Peyer's patch (tissue), 4 donors: ENCODE measurements at regions not wholly inside any gene's neighbourhood (a gene's known extent, or its start where the extent isn't known, plus 50 kb on each side); places are given as distances from the start of the nearest gene placed in this dataset.

Experiments
- POLR2A ChIP-seq, 2 donors: fragments of 450-650 bp; IDR thresholded peaks; one replicate each; pipeline ENCODE4 v1.5.1; 2017; ENCODE audit warnings: antibody characterized with exemption in 2 of 2, mild to moderate bottlenecking in 2 of 2, moderate library complexity in 2 of 2
- TF ChIP-seq, protein P1 (sequence below), 6 experiments: fragments of 450-650 bp in 4 of 6; fragments of 200-600 bp in 2 of 6; sonication (generic) in 1 of 6; IDR thresholded peaks; one replicate each; pipeline ENCODE4 v1.5.1; 2017 to 2019; ENCODE audit warnings: antibody characterized with exemption in 6 of 6, mild to moderate bottlenecking in 3 of 6, moderate library complexity in 1 of 6

DNA sequence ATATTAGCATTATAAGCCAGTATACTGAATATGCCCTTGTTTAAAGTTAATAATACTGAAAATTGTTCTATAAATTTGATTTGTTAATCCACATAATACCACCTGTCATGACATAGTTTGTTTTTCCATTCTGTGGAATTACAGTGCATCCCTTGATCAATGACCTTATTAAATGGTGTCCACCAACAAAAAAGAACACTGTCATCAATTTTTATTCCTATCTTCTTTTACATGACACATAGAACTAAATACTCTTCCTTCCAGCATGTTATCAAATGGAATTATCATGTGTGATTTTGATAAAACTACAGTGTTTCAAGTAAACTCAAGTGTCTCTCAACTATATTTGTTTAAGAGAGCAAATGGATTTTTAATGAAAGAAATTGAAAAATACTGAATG is 221.8 kb upstream of the MBL2 start:
- TF ChIP-seq, protein P1, sequence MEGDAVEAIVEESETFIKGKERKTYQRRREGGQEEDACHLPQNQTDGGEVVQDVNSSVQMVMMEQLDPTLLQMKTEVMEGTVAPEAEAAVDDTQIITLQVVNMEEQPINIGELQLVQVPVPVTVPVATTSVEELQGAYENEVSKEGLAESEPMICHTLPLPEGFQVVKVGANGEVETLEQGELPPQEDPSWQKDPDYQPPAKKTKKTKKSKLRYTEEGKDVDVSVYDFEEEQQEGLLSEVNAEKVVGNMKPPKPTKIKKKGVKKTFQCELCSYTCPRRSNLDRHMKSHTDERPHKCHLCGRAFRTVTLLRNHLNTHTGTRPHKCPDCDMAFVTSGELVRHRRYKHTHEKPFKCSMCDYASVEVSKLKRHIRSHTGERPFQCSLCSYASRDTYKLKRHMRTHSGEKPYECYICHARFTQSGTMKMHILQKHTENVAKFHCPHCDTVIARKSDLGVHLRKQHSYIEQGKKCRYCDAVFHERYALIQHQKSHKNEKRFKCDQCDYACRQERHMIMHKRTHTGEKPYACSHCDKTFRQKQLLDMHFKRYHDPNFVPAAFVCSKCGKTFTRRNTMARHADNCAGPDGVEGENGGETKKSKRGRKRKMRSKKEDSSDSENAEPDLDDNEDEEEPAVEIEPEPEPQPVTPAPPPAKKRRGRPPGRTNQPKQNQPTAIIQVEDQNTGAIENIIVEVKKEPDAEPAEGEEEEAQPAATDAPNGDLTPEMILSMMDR (IDR thresholded peaks at IDR 0.05): no peak
- TF ChIP-seq POLR2A (IDR thresholded peaks at IDR 0.05): no peak
